A673 (cell line): ENCODE measurements at regions not wholly inside any gene's neighbourhood (a gene's known extent, or its start where the extent isn't known, plus 50 kb on each side); places are given as distances from the start of the nearest gene placed in this dataset.

Experiments
- BruUV-seq: library from RNA; stranded (reverse); fragments of 400-500 nt; replicated peaks from 2 replicates; lab custom pipeline; 2021; lab: Mats Ljungman, UMichigan
- CTCF ChIA-PET: fragments of 300-600 bp; sonication (Branson Sonifier 250); formaldehyde crosslinking; loops from one replicate; lab custom pipeline; 2022; ENCODE audit warnings: antibody characterized with exemption; lab: Charles Lee
- POLR2A ChIA-PET: fragments of 300-600 bp; sonication (Branson Sonifier 250); formaldehyde crosslinking; loops from one replicate; lab custom pipeline; 2022; ENCODE audit warnings: antibody characterized with exemption; ENCODE audit not compliant: low non-redundant PET; lab: Charles Lee
- DNase-seq: peaks from one replicate; pipeline ENCODE4 v3.0.0-alpha.2; 2015; ENCODE audit warnings: low spot score
- H3K27ac ChIP-seq: fragments of 200-600 bp; sonication (generic); 2 replicates; pipeline ENCODE4 v1.5.1; 2016; ENCODE audit warnings: mixed run types, low read depth, mild to moderate bottlenecking, mixed read lengths, antibody characterized with exemption, low read length; ENCODE audit not compliant: poor library complexity, severe bottlenecking
- H3K27me3 ChIP-seq: fragments of 200-600 bp; sonication (generic); replicated peaks from 2 replicates; pipeline ENCODE4 v1.6.1; 2017; ENCODE audit warnings: mixed run types, low read depth, mild to moderate bottlenecking, mixed read lengths, antibody characterized with exemption, low read length; ENCODE audit not compliant: insufficient read depth, poor library complexity
- H3K36me3 ChIP-seq: fragments of 200-600 bp; sonication (generic); 2 replicates; pipeline ENCODE4 v1.6.1; 2016; ENCODE audit warnings: mixed run types, mild to moderate bottlenecking, mixed read lengths, antibody characterized with exemption, low read length; ENCODE audit not compliant: insufficient read depth, poor library complexity, severe bottlenecking
- H3K4me1 ChIP-seq: fragments of 200-600 bp; sonication (generic); 2 replicates; pipeline ENCODE4 v1.6.1; 2017; ENCODE audit warnings: mixed run types, mild to moderate bottlenecking, mixed read lengths, antibody characterized with exemption, low read length; ENCODE audit not compliant: insufficient read depth, poor library complexity, severe bottlenecking
- H3K4me3 ChIP-seq: fragments of 200-600 bp; sonication (generic); 2 replicates; pipeline ENCODE4 v1.5.1; 2016; ENCODE audit warnings: low read depth, mixed run types, mild to moderate bottlenecking, mixed read lengths, low read length; ENCODE audit not compliant: poor library complexity, severe bottlenecking
- H3K9me3 ChIP-seq: fragments of 200-600 bp; sonication (generic); 2 replicates; pipeline ENCODE4 v1.6.1; 2016; ENCODE audit warnings: mixed run types, low read depth, mild to moderate bottlenecking, mixed read lengths, antibody characterized with exemption, low read length; ENCODE audit not compliant: poor library complexity, severe bottlenecking
- CTCF ChIP-seq: fragments of 300-800, 200-600 bp; sonication (generic); conservative IDR thresholded peaks from 2 replicates; pipeline ENCODE4 v1.5.1; 2017; ENCODE audit warnings: low read depth, mild to moderate bottlenecking, antibody characterized with exemption, low read length, moderate library complexity, mixed read lengths
- EZH2 ChIP-seq: fragments of 200-600 bp; sonication (generic); IDR thresholded peaks from 2 replicates; pipeline ENCODE4 v1.6.1; 2017; ENCODE audit warnings: borderline replicate concordance, low read depth, mild to moderate bottlenecking, mixed read lengths, antibody characterized with exemption, low read length; ENCODE audit not compliant: poor library complexity, severe bottlenecking
- intact Hi-C: fragments of 100-400 bp; cut with micrococcal nuclease; formaldehyde crosslinking; loops from one replicate; pipeline ENCODE4 v1.10.0; 2022; ENCODE audit not compliant: unreplicated experiment

- ChIA-PET POLR2A (no interaction called here), CTCF (no interaction called here)
- Histone ChIP-seq H3K4me1 (no peaks in the 10 kb centered on the region), H3K36me3 (peaks cover 25% of the 10 kb centered on the region), H3K27me3 (no peaks in the 10 kb centered on the region), H3K27ac (no peak overlapping the region), H3K4me3 (no peak overlapping the region), H3K9me3 (no peaks in the 10 kb centered on the region)
- DNase-seq, result no peak
- intact Hi-C loops, result no loop called here
- no TSS peak for BruUV-seq
- TF ChIP-seq EZH2 (no peak), CTCF (no peak)
These were observed 106.2 kb downstream of the RTP5 start for GRCh38 chr2:241975593-241976284.

GRCh38 chr2:241976296-241976695 is 106.8 kb downstream of the RTP5 start:
- no peak for TF ChIP-seq CTCF
- TF ChIP-seq EZH2, result no peak
- H3K9me3 ChIP-seq, result no peaks in the 10 kb centered on the region
- POLR2A ChIA-PET, result no interaction called here
- intact Hi-C loops, result no loop called here
- BruUV-seq, result no TSS peak
- H3K36me3 ChIP-seq, result peaks cover 25% of the 10 kb centered on the region
- no peaks in the 10 kb centered on the region for H3K27me3 ChIP-seq
- H3K27ac ChIP-seq, result no peak overlapping the region
- no peak overlapping the region for H3K4me3 ChIP-seq
- CTCF ChIA-PET, result no interaction called here
- no peak for DNase-seq
- no peaks in the 10 kb centered on the region for H3K4me1 ChIP-seq

GRCh38 chr2:241977557-241978300 is 108.2 kb downstream of the RTP5 start:
- Histone ChIP-seq H3K36me3 (peaks cover 14% of the 10 kb centered on the region), H3K9me3 (no peaks in the 10 kb centered on the region), H3K27me3 (no peaks in the 10 kb centered on the region), H3K4me1 (no peaks in the 10 kb centered on the region), H3K27ac (no peak overlapping the region), H3K4me3 (no peak overlapping the region)
- BruUV-seq, result no TSS peak
- CTCF ChIA-PET, result no interaction called here
- no peak for DNase-seq
- intact Hi-C loops, result no loop called here
- TF ChIP-seq CTCF, result no peak
- no peak for TF ChIP-seq EZH2
- POLR2A ChIA-PET, result no interaction called here
